GM23248 (cell line): ENCODE measurements at regions not wholly inside any gene's neighbourhood (a gene's known extent, or its start where the extent isn't known, plus 50 kb on each side); places are given as distances from the start of the nearest gene placed in this dataset.

Source experiments
- EZH2 ChIP-seq: fragments of 200-600 bp; sonication (generic); IDR thresholded peaks from 2 replicates; pipeline ENCODE4 v1.6.1; 2018; ENCODE audit warnings: antibody characterized with exemption, mild to moderate bottlenecking; ENCODE audit not compliant: insufficient read depth, poor library complexity, severe bottlenecking
- EZH2phosphoT487 ChIP-seq: fragments of 200-600 bp; sonication (generic); IDR thresholded peaks from 2 replicates; pipeline ENCODE4 v1.6.1; 2018; ENCODE audit warnings: antibody characterized with exemption, moderate library complexity, mild to moderate bottlenecking, low read depth; ENCODE audit not compliant: insufficient read depth

DNA sequence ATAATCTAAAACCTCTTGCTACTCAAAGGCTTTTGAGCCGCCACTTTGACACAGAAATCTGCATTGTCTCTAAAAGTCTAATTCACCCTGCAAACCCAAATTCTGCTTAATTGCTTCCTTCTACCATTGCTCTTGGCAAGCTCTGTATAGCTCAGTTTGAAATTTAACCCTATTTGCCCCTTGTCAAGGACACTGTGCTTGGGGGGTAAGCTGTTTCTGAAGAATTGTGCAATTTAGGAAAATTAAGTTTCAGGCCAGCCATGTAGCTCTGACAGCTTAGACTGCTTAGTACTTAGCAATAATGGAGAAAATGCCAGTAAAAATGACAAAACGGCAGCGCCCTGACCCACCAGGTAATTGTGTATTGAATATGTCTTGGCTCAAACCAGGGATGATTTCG lies 282.2 kb downstream of the OLFM4 start:
- TF ChIP-seq EZH2phosphoT487 (no peak), EZH2 (no peak)
